ENCODE measurements at regions not wholly inside any gene's neighbourhood (a gene's known extent, or its start where the extent isn't known, plus 50 kb on each side); places are given as distances from the start of the nearest gene placed in this dataset.

GRCh38 chr10:9004736-9005135 is 950.2 kb downstream of the GATA3 start:
- TF ChIP-seq CTCF (IDR thresholded peaks at IDR 0.05; ENCODE audit: low read length) (no peak), EZH2 (IDR thresholded peaks at IDR 0.05; ENCODE audit: borderline replicate concordance, low read length) (no peak)
